ENCODE measurements at regions not wholly inside any gene's neighbourhood (a gene's known extent, or its start where the extent isn't known, plus 50 kb on each side); places are given as distances from the start of the nearest gene placed in this dataset.

DNA sequence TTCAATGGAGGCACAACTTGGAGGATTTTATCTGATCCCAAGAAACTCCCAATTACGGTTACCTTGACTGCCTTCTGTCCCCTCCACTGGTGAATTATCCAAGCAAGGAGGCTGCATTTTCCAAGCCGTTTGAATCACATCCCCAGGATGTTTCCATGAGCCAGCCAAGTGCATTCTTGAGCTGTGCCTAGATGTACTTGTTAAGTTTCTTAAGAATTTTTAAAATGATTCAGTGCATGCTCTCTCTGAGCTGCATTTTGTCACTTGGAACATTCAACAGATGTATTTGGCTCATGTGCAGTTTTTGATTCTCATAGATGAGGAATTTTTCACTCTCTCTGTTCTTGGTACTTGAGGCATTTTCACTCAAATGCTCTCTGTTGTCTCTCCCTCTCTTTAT is 202.6 kb upstream of the MYOCD start (continued):
- TF ChIP-seq, protein P1, sequence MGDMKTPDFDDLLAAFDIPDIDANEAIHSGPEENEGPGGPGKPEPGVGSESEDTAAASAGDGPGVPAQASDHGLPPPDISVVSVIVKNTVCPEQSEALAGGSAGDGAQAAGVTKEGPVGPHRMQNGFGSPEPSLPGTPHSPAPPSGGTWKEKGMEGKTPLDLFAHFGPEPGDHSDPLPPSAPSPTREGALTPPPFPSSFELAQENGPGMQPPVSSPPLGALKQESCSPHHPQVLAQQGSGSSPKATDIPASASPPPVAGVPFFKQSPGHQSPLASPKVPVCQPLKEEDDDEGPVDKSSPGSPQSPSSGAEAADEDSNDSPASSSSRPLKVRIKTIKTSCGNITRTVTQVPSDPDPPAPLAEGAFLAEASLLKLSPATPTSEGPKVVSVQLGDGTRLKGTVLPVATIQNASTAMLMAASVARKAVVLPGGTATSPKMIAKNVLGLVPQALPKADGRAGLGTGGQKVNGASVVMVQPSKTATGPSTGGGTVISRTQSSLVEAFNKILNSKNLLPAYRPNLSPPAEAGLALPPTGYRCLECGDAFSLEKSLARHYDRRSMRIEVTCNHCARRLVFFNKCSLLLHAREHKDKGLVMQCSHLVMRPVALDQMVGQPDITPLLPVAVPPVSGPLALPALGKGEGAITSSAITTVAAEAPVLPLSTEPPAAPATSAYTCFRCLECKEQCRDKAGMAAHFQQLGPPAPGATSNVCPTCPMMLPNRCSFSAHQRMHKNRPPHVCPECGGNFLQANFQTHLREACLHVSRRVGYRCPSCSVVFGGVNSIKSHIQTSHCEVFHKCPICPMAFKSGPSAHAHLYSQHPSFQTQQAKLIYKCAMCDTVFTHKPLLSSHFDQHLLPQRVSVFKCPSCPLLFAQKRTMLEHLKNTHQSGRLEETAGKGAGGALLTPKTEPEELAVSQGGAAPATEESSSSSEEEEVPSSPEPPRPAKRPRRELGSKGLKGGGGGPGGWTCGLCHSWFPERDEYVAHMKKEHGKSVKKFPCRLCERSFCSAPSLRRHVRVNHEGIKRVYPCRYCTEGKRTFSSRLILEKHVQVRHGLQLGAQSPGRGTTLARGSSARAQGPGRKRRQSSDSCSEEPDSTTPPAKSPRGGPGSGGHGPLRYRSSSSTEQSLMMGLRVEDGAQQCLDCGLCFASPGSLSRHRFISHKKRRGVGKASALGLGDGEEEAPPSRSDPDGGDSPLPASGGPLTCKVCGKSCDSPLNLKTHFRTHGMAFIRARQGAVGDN (IDR thresholded peaks at IDR 0.05) = no peak
- TF ChIP-seq BACH1 (IDR thresholded peaks at IDR 0.05; ENCODE audit: borderline replicate concordance) = no peak
- TF ChIP-seq SMC3 (IDR thresholded peaks at IDR 0.05; ENCODE audit: borderline replicate concordance, low read length) = no peak
- TF ChIP-seq, protein P2, sequence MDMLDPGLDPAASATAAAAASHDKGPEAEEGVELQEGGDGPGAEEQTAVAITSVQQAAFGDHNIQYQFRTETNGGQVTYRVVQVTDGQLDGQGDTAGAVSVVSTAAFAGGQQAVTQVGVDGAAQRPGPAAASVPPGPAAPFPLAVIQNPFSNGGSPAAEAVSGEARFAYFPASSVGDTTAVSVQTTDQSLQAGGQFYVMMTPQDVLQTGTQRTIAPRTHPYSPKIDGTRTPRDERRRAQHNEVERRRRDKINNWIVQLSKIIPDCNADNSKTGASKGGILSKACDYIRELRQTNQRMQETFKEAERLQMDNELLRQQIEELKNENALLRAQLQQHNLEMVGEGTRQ (IDR thresholded peaks at IDR 0.05; ENCODE audit: borderline replicate concordance, low read depth, low read length) = no peak
- no peak for TF ChIP-seq IRF4 (IDR thresholded peaks at IDR 0.05; ENCODE audit: low read depth, low read length)

DNA sequence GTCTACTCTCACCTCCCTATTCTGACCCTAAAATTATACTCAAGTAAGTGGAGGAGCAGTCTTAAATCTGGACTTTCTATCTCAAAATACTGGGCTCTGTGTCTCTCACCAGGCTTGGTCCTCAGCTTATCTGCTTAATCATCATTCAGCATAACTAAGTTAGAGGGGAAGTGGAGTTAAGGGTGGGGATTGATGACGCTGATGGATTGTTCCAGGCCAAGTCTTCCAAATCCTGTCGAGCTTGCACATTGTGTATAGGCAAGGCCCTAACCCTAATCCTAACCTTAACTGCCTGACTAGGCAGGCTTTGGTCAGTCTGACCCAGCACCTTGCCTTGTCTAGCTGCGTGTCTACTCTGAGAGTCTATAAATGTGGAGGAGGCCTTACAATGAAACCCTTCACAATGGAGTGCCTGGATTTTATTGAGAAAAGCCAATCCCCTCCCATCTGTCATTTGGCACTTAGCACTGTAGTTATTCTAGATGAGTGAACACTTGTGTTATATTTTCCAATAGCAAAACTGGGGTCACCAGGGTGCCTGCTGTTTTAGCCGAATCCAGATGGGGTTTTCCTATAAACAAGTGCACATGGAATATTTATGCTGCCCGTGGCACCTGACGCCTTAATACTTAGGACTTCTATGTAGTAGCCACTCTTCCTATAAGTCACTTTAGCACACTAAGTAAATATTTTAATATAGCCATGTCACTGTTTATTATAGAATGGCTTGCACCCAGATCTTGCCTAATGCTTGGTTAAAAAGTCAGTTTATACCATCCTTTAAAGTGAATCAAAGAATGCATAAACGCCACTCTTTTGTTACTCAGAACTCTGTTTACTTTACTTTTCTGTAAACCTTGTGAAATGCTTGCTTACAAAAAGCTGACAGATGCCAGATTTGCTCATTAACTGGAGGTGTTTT is 193.2 kb upstream of the MYOCD start:
- Histone ChIP-seq H3K4me2 (ENCODE audit: control insufficient read depth, insufficient read depth) (no peak overlapping the region), H3K79me2 (ENCODE audit: control insufficient read depth, insufficient read depth, low read length) (no peaks in the 10 kb centered on the region), H2AFZ (ENCODE audit: control insufficient read depth, low read depth, low read length) (no peak overlapping the region), H3K36me3 (ENCODE audit: control insufficient read depth in 2 of 2, insufficient read depth in 2 of 2, low read length in 1 of 2) (no peaks in the 10 kb centered on the region), H3K9ac (ENCODE audit: control insufficient read depth, insufficient read depth, low read length) (no peak overlapping the region), H3K27ac (ENCODE audit: control insufficient read depth, insufficient read depth) (no peak overlapping the region), H4K20me1 (ENCODE audit: control insufficient read depth, insufficient read depth) (no peaks in the 10 kb centered on the region), H3K9me3 (replicated peaks; ENCODE audit: control insufficient read depth, insufficient read depth, low read length) (no peaks in the 10 kb centered on the region), H3K27me3 (replicated peaks in 1 of 2; ENCODE audit: control insufficient read depth in 2 of 2, insufficient read depth in 2 of 2, low read length in 1 of 2) (no peaks in the 10 kb centered on the region), H3K4me1 (ENCODE audit: control insufficient read depth, insufficient read depth, low read length) (no peaks in the 10 kb centered on the region), H3K4me3 (no peak overlapping the region)
- ChIA-PET RAD21 (ENCODE audit: unreplicated experiment) (no interaction called here), SMC1A (ENCODE audit: uncharacterized antibody, unreplicated experiment) (no interaction called here), POLR2A (no interaction called here), CTCF (no interaction called here)
- DNase-seq (ENCODE audit: low read depth, low spot score) (no peak), FAIRE-seq (no peak), ATAC-seq (no peak)
- 62% methylated on average over 7 of the region's 7 CpGs for WGBS (ENCODE audit: insufficient coverage, insufficient replicate concordance, low lambda C conversion rate, missing lambda C conversion rate)
- in situ Hi-C loops (cut with MboI) (no loop called here), intact Hi-C loops (cut with micrococcal nuclease; ENCODE audit: unreplicated experiment) (no loop called here)
- no TSS peak for BruUV-seq (replicated peaks)
- TF ChIP-seq MEF2A (IDR thresholded peaks at IDR 0.05; ENCODE audit: insufficient read depth, low read depth, low read length) (no peak), ZBED1 (IDR thresholded peaks at IDR 0.05; ENCODE audit: borderline replicate concordance) (no peak), STAT1 (conservative IDR thresholded peaks at IDR 0.05) (no peak), EED (IDR thresholded peaks at IDR 0.05; ENCODE audit: low read depth) (no peak), CBX3 (IDR thresholded peaks at IDR 0.05; ENCODE audit: borderline replicate concordance, low read depth) (no peak)
- TF ChIP-seq, protein P3, sequence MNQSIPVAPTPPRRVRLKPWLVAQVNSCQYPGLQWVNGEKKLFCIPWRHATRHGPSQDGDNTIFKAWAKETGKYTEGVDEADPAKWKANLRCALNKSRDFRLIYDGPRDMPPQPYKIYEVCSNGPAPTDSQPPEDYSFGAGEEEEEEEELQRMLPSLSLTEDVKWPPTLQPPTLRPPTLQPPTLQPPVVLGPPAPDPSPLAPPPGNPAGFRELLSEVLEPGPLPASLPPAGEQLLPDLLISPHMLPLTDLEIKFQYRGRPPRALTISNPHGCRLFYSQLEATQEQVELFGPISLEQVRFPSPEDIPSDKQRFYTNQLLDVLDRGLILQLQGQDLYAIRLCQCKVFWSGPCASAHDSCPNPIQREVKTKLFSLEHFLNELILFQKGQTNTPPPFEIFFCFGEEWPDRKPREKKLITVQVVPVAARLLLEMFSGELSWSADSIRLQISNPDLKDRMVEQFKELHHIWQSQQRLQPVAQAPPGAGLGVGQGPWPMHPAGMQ (IDR thresholded peaks at IDR 0.05; ENCODE audit: borderline replicate concordance) = no peak
- TF ChIP-seq, protein P4, sequence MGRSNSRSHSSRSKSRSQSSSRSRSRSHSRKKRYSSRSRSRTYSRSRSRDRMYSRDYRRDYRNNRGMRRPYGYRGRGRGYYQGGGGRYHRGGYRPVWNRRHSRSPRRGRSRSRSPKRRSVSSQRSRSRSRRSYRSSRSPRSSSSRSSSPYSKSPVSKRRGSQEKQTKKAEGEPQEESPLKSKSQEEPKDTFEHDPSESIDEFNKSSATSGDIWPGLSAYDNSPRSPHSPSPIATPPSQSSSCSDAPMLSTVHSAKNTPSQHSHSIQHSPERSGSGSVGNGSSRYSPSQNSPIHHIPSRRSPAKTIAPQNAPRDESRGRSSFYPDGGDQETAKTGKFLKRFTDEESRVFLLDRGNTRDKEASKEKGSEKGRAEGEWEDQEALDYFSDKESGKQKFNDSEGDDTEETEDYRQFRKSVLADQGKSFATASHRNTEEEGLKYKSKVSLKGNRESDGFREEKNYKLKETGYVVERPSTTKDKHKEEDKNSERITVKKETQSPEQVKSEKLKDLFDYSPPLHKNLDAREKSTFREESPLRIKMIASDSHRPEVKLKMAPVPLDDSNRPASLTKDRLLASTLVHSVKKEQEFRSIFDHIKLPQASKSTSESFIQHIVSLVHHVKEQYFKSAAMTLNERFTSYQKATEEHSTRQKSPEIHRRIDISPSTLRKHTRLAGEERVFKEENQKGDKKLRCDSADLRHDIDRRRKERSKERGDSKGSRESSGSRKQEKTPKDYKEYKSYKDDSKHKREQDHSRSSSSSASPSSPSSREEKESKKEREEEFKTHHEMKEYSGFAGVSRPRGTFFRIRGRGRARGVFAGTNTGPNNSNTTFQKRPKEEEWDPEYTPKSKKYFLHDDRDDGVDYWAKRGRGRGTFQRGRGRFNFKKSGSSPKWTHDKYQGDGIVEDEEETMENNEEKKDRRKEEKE (IDR thresholded peaks at IDR 0.05) = no peak

Measured in GM12878 (cell line).